Left ventricle myocardium inferior (tissue), 1 donor: ENCODE measurements at regions not wholly inside any gene's neighbourhood (a gene's known extent, or its start where the extent isn't known, plus 50 kb on each side); places are given as distances from the start of the nearest gene placed in this dataset.

Experiments
- DNase-seq: peaks from one replicate; pipeline ENCODE4 v3.0.0-alpha.2; 2020
- H3K27ac ChIP-seq: fragments of 200-600 bp; replicated peaks from 2 replicates; pipeline ENCODE4 v1.8.0; 2021
- H3K27me3 ChIP-seq: fragments of 200-600 bp; 2 replicates; pipeline ENCODE4 v1.8.0; 2021; ENCODE audit warnings: low read depth
- H3K36me3 ChIP-seq: fragments of 200-600 bp; 2 replicates; pipeline ENCODE4 v1.8.0; 2021
- H3K4me1 ChIP-seq: fragments of 200-600 bp; 2 replicates; pipeline ENCODE4 v1.8.0; 2021
- H3K4me3 ChIP-seq: fragments of 200-600 bp; 2 replicates; pipeline ENCODE4 v1.8.0; 2021; ENCODE audit warnings: mild to moderate bottlenecking, moderate library complexity
- H3K9me3 ChIP-seq: fragments of 200-600 bp; replicated peaks from 2 replicates; pipeline ENCODE4 v1.8.0; 2021
- CTCF ChIP-seq: fragments of 200-600 bp; IDR thresholded peaks from 2 replicates; pipeline ENCODE4 v1.8.0; 2021; ENCODE audit warnings: antibody characterized with exemption, mild to moderate bottlenecking, borderline replicate concordance
- intact Hi-C: fragments of 100-400 bp; cut with micrococcal nuclease; formaldehyde crosslinking; loops from one replicate; pipeline ENCODE4 v1.11.0; 2022
- donor health status: DM: no; HTN: yes; CAD: no; lungs with severe emphysema.

- Histone ChIP-seq H3K27ac (no peak overlapping the region), H3K4me1 (no peaks in the 10 kb centered on the region), H3K36me3 (no peaks in the 10 kb centered on the region), H3K4me3 (no peak overlapping the region), H3K27me3 (no peaks in the 10 kb centered on the region), H3K9me3 (no peaks in the 10 kb centered on the region)
- intact Hi-C loops: no loop called here
- no peak for DNase-seq
- no peak for TF ChIP-seq CTCF
Observed at GRCh38 chr4:57614257-57614932, 504.2 kb upstream of the IGFBP7 start.

- H3K36me3 ChIP-seq: no peaks in the 10 kb centered on the region
- no peak for DNase-seq
- no peak overlapping the region for H3K4me3 ChIP-seq
- intact Hi-C loops: no loop called here
- no peaks in the 10 kb centered on the region for H3K9me3 ChIP-seq
- peak; percentile 12 for TF ChIP-seq CTCF
- H3K27me3 ChIP-seq: no peaks in the 10 kb centered on the region
- no peaks in the 10 kb centered on the region for H3K4me1 ChIP-seq
- H3K27ac ChIP-seq: no peak overlapping the region
Observed at GRCh38 chr4:57612279-57612678, 502.1 kb upstream of the IGFBP7 start.

GRCh38 chr4:57607566-57608180 lies 497.5 kb upstream of the IGFBP7 start:
- no peaks in the 10 kb centered on the region for H3K4me1 ChIP-seq
- intact Hi-C loops: no loop called here
- H3K4me3 ChIP-seq: no peak overlapping the region
- no peaks in the 10 kb centered on the region for H3K27me3 ChIP-seq
- no peak for DNase-seq
- H3K27ac ChIP-seq: no peak overlapping the region
- no peaks in the 10 kb centered on the region for H3K9me3 ChIP-seq
- TF ChIP-seq CTCF: no peak
- no peaks in the 10 kb centered on the region for H3K36me3 ChIP-seq

GRCh38 chr4:57605376-57605775 lies 495.2 kb upstream of the IGFBP7 start:
- Histone ChIP-seq H3K9me3 (no peaks in the 10 kb centered on the region), H3K27ac (no peak overlapping the region), H3K36me3 (no peaks in the 10 kb centered on the region), H3K27me3 (no peaks in the 10 kb centered on the region), H3K4me3 (no peak overlapping the region), H3K4me1 (no peaks in the 10 kb centered on the region)
- no peak for DNase-seq
- TF ChIP-seq CTCF: no peak
- intact Hi-C loops: no loop called here

- no peak for TF ChIP-seq CTCF
- Histone ChIP-seq H3K9me3 (no peaks in the 10 kb centered on the region), H3K36me3 (no peaks in the 10 kb centered on the region), H3K4me3 (no peak overlapping the region), H3K4me1 (no peaks in the 10 kb centered on the region), H3K27ac (no peak overlapping the region), H3K27me3 (no peaks in the 10 kb centered on the region)
- intact Hi-C loops: no loop called here
- no peak for DNase-seq
Observed at GRCh38 chr4:57602141-57602540, 492.0 kb upstream of the IGFBP7 start.
